ENCODE measurements at regions not wholly inside any gene's neighbourhood (a gene's known extent, or its start where the extent isn't known, plus 50 kb on each side); places are given as distances from the start of the nearest gene placed in this dataset.

DNA sequence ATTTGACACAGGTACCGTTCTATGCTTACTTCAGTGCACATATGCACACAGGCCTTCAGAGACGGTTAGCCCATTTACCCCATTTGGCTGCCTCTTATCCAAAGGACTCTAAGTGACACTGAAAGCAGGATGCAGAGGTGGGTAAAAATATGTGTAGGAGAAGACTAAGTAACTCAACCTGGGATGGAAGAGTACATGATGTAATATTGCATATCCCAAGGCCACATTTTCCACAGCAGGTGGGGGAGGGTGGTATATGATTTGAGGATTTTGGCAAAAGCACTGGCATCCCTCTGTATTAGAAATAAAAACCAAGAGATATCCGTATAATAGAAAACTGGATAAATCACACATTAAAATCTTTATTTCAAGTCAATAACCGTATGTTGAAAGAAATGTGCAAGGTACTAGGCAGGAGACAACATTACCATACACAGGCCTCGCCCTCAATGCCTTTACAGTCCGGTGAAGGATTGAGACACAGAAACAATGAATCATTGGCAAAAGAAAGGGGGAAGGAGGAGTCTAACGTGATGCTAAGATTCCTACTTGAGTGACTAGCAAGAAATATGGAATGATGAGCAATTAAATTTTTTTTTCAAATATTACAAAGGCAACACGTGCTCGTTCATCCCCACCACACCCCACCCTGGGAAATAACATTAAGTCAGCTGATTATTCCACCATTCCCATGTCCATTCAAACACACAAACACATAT, 161.0 kb upstream of the RASGEF1B start:
- no peak for DNase-seq (ENCODE audit: low read depth in 2 of 2)

GRCh38 chr4:81631958-81632441, 160.3 kb upstream of the RASGEF1B start:
- DNase-seq (ENCODE audit: low read depth in 2 of 2) = no peak

DNA sequence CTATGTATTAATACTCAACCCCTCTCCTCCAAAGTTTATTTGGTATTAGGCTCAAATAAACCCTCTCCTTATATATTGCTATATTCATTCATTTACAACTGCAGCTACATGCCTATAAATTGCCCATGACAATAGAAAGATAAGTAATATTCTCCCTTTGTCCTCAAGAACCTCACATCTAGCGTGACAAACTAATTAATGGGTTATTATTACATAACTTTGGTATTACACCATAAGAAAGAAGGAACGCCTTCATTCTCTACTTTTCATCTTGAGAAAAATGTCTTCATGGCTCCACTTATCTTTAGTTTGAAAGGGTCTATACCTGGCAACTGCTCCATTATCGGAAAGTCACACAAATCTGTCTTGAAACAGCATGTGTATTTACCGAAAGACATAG, 157.7 kb upstream of the RASGEF1B start:
- DNase-seq (ENCODE audit: low read depth in 2 of 2) = no peak

DNA sequence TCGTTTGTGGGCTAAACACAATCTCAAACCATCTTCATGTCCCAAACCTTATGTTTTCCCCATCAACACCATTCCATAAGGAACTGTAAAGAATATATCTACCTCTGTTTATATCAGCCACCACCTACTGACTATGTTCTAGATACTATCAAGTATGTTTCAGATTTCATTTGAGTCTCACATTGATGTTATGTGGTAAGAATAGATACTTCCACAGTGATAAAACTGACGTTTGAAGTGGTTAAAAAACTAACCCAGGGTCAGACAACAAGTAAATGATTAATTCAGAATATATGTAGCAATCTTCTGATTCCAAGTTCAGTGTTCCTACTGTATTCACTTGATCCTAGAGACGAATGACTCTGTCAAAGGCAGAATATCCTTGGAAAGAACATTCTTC, 156.8 kb upstream of the RASGEF1B start:
- DNase-seq (ENCODE audit: low read depth in 2 of 2) = no peak

- DNase-seq (ENCODE audit: low read depth in 2 of 2) = no peak
These were observed 155.9 kb upstream of the RASGEF1B start for GRCh38 chr4:81627590-81627989.

DNA sequence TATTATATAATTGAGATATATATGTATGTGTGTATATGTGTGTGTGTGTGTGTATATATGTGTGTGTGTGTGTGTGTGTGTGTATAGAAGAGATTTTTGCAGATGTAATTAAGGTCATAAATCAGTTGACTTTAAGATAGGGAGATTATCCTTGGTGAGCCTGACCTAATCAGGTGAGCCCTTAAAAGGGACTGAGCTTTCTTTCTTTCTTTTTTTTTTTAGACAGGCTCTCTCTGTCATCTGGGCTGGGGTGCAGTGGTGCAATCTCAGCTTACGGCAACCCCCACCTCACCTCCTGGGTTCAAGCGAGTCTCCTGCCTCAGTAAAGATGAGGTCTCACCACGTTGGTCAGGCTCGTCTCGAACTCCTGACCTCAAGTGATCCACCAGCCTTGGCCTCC, 155.1 kb upstream of the RASGEF1B start:
- DNase-seq (ENCODE audit: low read depth in 2 of 2) = no peak

- no peak for DNase-seq (ENCODE audit: low read depth in 2 of 2)
These were observed 154.0 kb upstream of the RASGEF1B start for GRCh38 chr4:81625422-81626417.

DNA sequence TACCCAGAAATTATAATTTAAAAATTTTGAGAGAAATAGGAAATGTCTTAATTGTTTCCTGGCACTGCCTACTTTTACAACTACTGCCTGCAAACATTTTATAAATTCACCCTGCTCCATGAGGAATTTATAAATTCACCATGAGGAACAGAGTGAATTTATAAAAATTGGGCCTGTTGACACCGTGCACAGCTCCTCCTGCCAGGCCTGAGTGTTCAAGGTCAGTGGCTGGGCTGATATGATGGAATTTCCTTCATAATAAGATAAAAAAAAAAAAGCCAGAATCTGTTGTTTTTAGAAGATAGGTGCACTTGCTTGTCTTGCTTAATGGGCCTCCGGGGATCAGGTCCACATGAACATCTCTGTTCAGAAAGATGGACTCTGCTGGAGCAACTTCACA, 151.7 kb upstream of the RASGEF1B start:
- DNase-seq (ENCODE audit: low read depth in 2 of 2) = no peak

DNA sequence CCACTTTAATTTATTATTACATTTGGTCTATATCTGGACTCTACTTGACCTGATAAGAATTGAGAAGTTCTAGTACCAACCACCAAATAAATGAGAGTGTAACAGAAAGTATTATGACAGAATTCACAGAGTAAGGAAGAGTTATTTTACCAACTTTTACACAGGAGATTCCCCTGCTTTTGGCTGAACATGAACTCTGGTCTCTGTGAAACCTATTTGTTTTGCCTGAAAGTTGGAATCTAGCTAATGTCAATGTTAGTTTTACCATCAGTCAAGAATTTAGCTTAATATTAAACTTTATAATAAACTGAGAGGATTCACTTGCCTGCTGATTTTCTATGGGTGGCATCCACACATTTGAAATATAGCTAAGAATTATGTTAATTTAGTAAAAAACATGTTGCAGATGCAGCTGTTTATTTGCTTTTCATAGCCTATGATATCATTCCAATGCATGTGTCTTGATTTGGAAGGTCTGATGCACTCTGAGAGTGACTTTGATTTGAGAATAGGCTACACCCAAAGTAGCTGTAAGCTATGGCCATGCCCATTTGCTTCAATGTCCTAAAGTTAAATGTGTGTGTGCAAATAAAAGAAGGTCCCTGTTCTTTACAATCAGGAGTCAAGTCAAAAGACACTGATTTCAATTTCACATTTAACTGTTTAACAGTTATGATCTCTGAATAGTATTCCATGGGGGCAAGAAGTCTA, 150.9 kb upstream of the RASGEF1B start:
- no peak for DNase-seq (ENCODE audit: low read depth in 2 of 2)

DNA sequence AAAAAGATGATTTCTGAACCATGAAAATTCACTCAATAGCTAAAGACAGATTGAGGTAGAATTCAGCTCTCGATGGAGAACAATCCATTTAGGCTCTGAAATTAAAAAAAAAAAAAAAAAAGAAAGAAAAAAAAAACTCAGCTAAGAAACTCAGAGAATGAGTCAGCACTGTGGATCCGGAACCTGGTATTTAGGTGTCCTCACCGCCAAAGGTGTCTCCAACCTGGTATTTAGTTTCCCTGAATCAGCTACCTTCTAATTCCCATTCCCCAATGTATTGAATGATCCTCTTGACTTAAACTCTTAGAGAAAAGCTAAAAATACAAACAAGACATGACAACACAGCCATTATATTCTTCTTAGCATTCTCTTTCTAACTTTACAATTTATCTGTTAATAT, 150.3 kb upstream of the RASGEF1B start:
- DNase-seq (ENCODE audit: low read depth in 2 of 2) = no peak

GRCh38 chr4:81621490-81621889, 149.8 kb upstream of the RASGEF1B start:
- DNase-seq (ENCODE audit: low read depth in 2 of 2) = no peak

DNA sequence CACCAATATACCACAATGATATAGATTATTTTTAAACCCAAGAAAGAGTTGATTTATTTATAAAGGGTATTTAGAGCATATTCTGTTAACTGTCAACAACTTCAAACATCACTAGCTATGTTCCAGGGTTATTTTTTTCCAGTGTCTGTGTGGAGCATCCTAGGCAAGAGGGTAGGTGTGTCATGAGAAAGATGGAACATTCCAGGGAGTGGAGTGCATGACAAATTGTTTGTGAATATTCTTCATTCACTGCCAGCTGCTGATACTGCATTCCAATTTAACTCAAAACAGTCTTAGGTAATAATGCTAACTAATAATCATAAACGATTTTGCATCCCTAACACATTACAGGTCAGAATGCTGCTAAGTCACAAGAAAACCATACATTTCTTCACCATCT, 148.7 kb upstream of the RASGEF1B start:
- no peak for DNase-seq (ENCODE audit: low read depth in 2 of 2)

DNA sequence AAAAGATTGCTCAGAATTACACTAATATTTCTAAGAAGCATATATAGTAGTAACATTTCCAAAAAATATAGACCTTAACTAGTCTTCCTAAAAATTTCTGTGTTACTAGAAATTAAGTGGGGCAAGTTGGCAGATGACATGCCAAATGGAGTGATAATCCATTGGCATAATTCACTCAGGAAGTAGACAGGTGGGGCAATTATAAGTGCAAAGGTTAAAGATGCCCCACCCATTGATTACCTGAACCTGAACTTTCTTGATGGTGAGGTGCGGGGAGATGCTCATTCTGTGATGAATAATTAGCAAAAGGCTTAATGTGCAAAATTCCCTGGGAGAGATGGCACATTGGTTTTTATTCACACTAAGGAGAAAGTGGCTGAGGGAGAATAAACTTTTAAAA, 145.8 kb upstream of the RASGEF1B start:
- DNase-seq (ENCODE audit: low read depth in 2 of 2) = no peak

GRCh38 chr4:81611221-81611620, 139.5 kb upstream of the RASGEF1B start:
- DNase-seq (ENCODE audit: low read depth in 2 of 2) = no peak

DNA sequence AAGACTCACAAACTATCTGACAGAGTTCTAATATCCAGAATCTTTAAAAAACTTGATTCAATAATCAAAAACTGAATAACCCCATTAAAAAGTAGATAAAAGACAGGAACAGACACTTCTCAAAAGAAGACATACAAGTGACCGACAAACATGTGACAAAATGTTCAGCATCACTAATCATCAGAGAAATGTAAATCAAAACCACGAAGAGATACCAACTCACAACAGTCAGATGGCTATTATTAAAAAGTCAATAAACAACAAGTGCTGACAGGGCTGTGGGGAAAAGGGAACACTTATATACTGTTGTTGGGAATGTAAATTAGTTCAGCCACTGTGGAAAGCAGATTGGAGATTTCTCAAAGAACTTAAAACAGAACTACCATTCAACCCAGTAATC, 138.1 kb upstream of the RASGEF1B start:
- no peak for DNase-seq (ENCODE audit: low read depth in 2 of 2)

- DNase-seq (ENCODE audit: low read depth in 2 of 2) = no peak
These were observed 136.2 kb upstream of the RASGEF1B start for GRCh38 chr4:81607950-81608349.

DNA sequence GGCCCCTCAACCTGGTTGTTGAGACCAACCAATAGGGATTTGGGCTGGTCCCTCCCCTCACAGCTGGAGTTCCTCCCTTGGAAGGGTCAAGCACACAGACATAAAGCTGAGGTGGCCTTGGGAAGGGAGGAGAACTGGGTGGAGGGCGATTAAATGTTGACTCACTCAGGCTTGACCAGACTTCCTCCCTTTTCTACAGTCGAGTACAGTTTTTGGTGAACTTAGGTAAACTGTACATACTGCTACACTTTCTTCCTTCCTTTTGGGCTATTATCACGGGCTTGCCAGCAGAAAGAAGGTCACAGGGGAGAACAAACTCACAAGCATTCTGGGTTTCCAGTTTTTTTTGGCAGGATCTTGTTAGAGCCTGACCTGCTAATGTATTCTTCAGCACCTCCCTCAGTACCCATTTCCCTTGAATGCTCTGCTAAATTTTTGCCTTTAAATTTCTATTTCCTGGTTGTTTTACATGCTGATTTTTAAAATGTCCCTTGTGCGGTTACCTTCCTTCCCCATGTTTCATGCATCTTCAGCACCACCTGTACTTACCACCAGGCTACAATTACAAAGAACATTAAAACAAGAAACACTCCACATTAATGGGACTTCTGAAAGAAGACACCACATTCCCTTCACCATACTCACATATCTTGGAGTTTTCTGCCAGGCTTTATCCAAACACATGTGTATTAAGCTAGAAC, 135.2 kb upstream of the RASGEF1B start:
- no peak for DNase-seq (ENCODE audit: low read depth in 2 of 2)

DNA sequence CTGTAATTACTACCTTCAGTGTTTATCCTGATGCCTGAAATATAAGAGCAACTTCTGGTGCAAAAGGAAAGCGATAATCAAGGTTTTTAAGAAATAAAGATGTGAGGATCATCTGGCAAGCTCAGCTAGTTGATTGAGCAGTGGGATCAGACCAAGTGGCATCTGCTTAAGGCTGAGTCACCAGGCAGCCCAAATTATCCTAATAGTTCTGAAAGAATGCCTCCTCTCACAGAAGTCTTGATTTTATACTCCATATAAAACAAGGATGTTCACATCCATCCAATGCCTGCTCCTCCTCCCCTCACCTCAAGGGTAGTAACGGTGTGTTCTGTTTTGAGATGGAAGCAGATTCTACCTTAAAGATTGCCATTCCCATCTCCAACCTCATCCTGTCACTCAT, 134.5 kb upstream of the RASGEF1B start:
- DNase-seq (ENCODE audit: low read depth in 2 of 2) = no peak

DNA sequence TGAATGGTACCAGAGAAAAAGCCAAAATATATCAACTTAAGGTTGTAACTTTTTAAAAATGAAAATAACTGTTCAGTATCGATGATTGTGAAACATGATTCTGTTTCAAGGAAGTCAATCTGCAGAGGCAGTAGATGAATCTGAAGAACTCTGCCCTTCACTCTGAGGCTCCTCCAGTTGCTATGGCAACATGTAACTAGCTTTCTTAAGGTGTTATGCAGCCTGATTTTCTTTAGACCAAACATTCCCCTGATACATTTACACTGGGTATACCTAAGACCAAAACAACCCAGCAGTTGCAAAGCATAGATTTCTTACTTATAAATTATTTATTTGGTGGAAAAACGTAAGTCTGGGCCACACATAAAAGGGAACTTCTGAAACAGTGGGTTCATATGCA, 133.6 kb upstream of the RASGEF1B start:
- DNase-seq (ENCODE audit: low read depth in 2 of 2) = no peak

DNA sequence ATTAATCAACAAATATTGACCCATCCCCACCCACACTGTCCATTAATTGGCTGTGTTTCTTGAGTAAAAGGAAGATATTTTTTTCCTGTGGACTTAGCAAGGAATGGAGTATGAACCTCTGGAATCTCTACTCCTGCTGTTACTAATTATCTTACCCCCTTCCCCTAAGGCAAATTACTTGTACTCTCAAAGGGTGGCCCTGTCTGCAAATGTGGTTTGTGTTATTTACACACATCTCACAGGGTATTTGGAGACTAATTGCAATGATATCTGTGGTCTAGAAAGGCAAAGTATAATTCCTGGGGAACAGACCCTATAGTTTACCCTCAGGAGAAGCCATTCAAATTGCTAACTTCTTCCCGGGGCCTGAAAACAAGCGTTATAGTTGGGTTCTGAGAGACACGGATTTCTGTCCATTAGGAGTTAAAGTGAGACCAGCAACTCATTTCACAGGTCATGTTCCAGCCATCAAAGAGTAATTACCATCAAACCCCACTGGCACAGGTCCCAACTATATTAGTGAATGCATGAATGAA, 133.0 kb upstream of the RASGEF1B start:
- no peak for DNase-seq (ENCODE audit: low read depth in 2 of 2)

- no peak for DNase-seq (ENCODE audit: low read depth in 2 of 2)
These were observed 131.1 kb upstream of the RASGEF1B start for GRCh38 chr4:81602854-81603253.

Data from stimulated activated CD8-positive, alpha-beta memory T cell treated with anti-CD3 and anti-CD28 coated beads, Interleukin-7, amount 100 ng/mL, for 1 hour (primary cell).